ENCODE measurements at regions not wholly inside any gene's neighbourhood (a gene's known extent, or its start where the extent isn't known, plus 50 kb on each side); places are given as distances from the start of the nearest gene placed in this dataset.

GRCh38 chr3:31179768-31180167 lies 285.3 kb upstream of the GADL1 start:
- no peak overlapping the region for H2BK5ac ChIP-seq (ENCODE audit: low read depth, low read length, poor library complexity, severe bottlenecking)
- no peak overlapping the region for H3K23ac ChIP-seq (ENCODE audit: low read depth, low read length)
- no peak overlapping the region for H3K9ac ChIP-seq (ENCODE audit: low read depth, low read length)
- no peak overlapping the region for H3K4me2 ChIP-seq (ENCODE audit: low read depth, low read length)
- H4K8ac ChIP-seq (ENCODE audit: low read depth in 2 of 2, low read length in 2 of 2): no peak overlapping the region
- H3K56ac ChIP-seq (ENCODE audit: extremely low read depth, insufficient read depth, low read length): no peak overlapping the region
- no peak overlapping the region for H4K5ac ChIP-seq (ENCODE audit: low read depth, low read length)
- in situ Hi-C loops (cut with MboI; ENCODE audit: low sequenced_read_pairs): no loop called here
- H3K4me1 ChIP-seq (ENCODE audit: control insufficient read depth, insufficient read depth, low read length): no peaks in the 10 kb centered on the region
- H4K20me1 ChIP-seq (ENCODE audit: insufficient read depth, low read length): no peaks in the 10 kb centered on the region
- intact Hi-C loops (cut with micrococcal nuclease): no loop called here
- no peaks in the 10 kb centered on the region for H3K36me3 ChIP-seq (ENCODE audit: control insufficient read depth, insufficient read depth, low read length)
- H3K18ac ChIP-seq (ENCODE audit: low read depth, low read length): no peak overlapping the region
- H3K9me1 ChIP-seq (ENCODE audit: insufficient read depth, low read length): no peaks in the 10 kb centered on the region
- H4K91ac ChIP-seq (ENCODE audit: insufficient read depth, low read depth, low read length): no peak overlapping the region
- H2BK120ac ChIP-seq (ENCODE audit: low read depth, low read length): no peak overlapping the region
- no peak overlapping the region for H2BK20ac ChIP-seq (ENCODE audit: low read depth, low read length)
- CTCF ChIA-PET: no interaction called here
- peaks cover 3% of the 10 kb centered on the region for H3K27me3 ChIP-seq (ENCODE audit: control insufficient read depth, insufficient read depth, low read length)
- dilution Hi-C loops (cut with HindIII; ENCODE audit: low sequenced_read_pairs, unreplicated experiment): no loop called here
- no peak overlapping the region for H2AK9ac ChIP-seq (replicated peaks; ENCODE audit: low read depth, low read length, poor library complexity)
- H3K4ac ChIP-seq (ENCODE audit: low read depth, low read length): no peak overlapping the region
- TF ChIP-seq FOS (IDR thresholded peaks at IDR 0.05; ENCODE audit: low read depth, low read length) (no peak), SMC3 (IDR thresholded peaks at IDR 0.05; ENCODE audit: low read depth, low read length) (no peak), MAZ (IDR thresholded peaks at IDR 0.05; ENCODE audit: borderline replicate concordance, low read depth, low read length) (no peak), BHLHE40 (IDR thresholded peaks at IDR 0.05; ENCODE audit: low read depth, low read length) (no peak), NFE2L2 (IDR thresholded peaks at IDR 0.05; ENCODE audit: low read depth, low read length) (no peak)
- DNase-seq: no peak
- no peak overlapping the region for H2AK5ac ChIP-seq (ENCODE audit: low read depth, low read length)
- no CpG with 5 or more reads among the region's 3 CpGs for WGBS, 2 experiments (ENCODE audit: extremely low coverage in 2 of 2, insufficient read length in 1 of 2)
- POLR2A ChIA-PET (ENCODE audit: unreplicated experiment): no interaction called here
- ATAC-seq (ENCODE audit: low read depth): no peak
- no peaks in the 10 kb centered on the region for H3K9me3 ChIP-seq (ENCODE audit: control insufficient read depth, insufficient read depth, low read length)
- no TSS peak for BruUV-seq (replicated peaks)
- no peak overlapping the region for H2AFZ ChIP-seq (replicated peaks; ENCODE audit: low read length, poor library complexity)
- H2BK15ac ChIP-seq (ENCODE audit: low read depth, low read length): no peak overlapping the region
- H3K79me1 ChIP-seq (ENCODE audit: low read depth in 1 of 2, low read length in 2 of 2): no peaks in the 10 kb centered on the region
- H3K14ac ChIP-seq (replicated peaks; ENCODE audit: low read depth, low read length): no peak overlapping the region
- no peak overlapping the region for H3K4me3 ChIP-seq (ENCODE audit: insufficient read depth, low read depth, low read length)
- H3K27ac ChIP-seq (ENCODE audit: insufficient read depth, low read length): no peak overlapping the region

All from IMR-90 (cell line).